Hepatocyte (in vitro differentiated cells): ENCODE measurements at regions not wholly inside any gene's neighbourhood (a gene's known extent, or its start where the extent isn't known, plus 50 kb on each side); places are given as distances from the start of the nearest gene placed in this dataset.

ENCODE experiments used
- EZH2 ChIP-seq: fragments of 200-600 bp; sonication (generic); IDR thresholded peaks from 2 replicates; pipeline ENCODE4 v1.6.1; 2016; ENCODE audit warnings: antibody characterized with exemption, mild to moderate bottlenecking, borderline replicate concordance
- TF ChIP-seq, protein P1 (sequence below): fragments of 200-600 bp; sonication (generic); IDR thresholded peaks from 2 replicates; pipeline ENCODE4 v1.5.1; 2016; ENCODE audit warnings: antibody characterized with exemption, mild to moderate bottlenecking; ENCODE audit not compliant: poor library complexity

DNA sequence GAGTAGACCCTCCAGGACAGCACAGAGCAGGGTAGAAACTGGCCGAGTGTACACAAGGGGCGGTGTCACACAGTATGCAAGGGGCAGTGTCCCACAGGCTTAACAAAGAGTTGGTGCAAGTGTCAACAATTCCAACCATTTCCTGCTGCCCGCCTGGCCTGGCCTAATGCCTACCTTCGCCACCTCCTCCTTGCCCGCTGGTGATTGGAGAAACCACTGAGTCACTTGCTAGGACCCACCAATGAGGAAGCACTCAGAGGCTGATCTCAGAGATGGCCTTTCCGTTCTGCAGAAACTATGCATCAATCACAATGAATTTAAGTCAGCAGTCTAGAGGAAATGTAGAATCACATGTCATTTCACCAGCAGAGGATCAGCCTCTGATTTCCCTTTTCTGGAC, 263.3 kb upstream of the PKDCC start:
- TF ChIP-seq EZH2, result no peak
- TF ChIP-seq, protein P1, sequence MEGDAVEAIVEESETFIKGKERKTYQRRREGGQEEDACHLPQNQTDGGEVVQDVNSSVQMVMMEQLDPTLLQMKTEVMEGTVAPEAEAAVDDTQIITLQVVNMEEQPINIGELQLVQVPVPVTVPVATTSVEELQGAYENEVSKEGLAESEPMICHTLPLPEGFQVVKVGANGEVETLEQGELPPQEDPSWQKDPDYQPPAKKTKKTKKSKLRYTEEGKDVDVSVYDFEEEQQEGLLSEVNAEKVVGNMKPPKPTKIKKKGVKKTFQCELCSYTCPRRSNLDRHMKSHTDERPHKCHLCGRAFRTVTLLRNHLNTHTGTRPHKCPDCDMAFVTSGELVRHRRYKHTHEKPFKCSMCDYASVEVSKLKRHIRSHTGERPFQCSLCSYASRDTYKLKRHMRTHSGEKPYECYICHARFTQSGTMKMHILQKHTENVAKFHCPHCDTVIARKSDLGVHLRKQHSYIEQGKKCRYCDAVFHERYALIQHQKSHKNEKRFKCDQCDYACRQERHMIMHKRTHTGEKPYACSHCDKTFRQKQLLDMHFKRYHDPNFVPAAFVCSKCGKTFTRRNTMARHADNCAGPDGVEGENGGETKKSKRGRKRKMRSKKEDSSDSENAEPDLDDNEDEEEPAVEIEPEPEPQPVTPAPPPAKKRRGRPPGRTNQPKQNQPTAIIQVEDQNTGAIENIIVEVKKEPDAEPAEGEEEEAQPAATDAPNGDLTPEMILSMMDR, result no peak
